Loucy (cell line): ENCODE measurements at regions not wholly inside any gene's neighbourhood (a gene's known extent, or its start where the extent isn't known, plus 50 kb on each side); places are given as distances from the start of the nearest gene placed in this dataset.

Experiments
- EZH2phosphoT487 ChIP-seq: fragments of 200-600 bp; IDR thresholded peaks from 2 replicates; pipeline ENCODE4 v1.6.1; 2018; ENCODE audit warnings: antibody characterized with exemption, mild to moderate bottlenecking, moderate library complexity, borderline replicate concordance
- TF ChIP-seq, protein P1 (sequence below): fragments of 200-600 bp; sonication (generic); conservative IDR thresholded peaks from 2 replicates; pipeline ENCODE4 v1.5.1; 2014; ENCODE audit warnings: mild to moderate bottlenecking, antibody characterized with exemption, low read length

DNA sequence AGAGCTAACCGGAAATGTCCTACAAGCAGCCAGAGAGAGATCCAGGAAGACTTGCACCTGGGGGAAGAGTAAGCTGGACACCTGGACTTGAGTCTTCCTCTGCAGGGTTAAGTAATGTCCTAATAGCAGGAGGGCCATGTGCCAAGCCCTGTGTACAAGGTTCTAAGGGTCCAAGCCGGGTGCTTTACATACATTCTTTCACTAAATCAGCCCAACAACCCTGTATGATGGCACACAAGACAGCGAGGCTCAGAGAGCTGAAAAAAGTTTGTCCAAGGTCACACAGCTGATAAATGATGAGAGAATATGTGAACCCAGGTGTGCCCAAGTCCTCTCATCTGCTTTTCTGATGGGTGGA, 215.1 kb upstream of the CDYL start:
- TF ChIP-seq, protein P1, sequence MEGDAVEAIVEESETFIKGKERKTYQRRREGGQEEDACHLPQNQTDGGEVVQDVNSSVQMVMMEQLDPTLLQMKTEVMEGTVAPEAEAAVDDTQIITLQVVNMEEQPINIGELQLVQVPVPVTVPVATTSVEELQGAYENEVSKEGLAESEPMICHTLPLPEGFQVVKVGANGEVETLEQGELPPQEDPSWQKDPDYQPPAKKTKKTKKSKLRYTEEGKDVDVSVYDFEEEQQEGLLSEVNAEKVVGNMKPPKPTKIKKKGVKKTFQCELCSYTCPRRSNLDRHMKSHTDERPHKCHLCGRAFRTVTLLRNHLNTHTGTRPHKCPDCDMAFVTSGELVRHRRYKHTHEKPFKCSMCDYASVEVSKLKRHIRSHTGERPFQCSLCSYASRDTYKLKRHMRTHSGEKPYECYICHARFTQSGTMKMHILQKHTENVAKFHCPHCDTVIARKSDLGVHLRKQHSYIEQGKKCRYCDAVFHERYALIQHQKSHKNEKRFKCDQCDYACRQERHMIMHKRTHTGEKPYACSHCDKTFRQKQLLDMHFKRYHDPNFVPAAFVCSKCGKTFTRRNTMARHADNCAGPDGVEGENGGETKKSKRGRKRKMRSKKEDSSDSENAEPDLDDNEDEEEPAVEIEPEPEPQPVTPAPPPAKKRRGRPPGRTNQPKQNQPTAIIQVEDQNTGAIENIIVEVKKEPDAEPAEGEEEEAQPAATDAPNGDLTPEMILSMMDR: no peak
- no peak for TF ChIP-seq EZH2phosphoT487
